DMS53 (cell line): ENCODE measurements at regions not wholly inside any gene's neighbourhood (a gene's known extent, or its start where the extent isn't known, plus 50 kb on each side); places are given as distances from the start of the nearest gene placed in this dataset.
"Not testable (repeated sequence)": the region's sequence is repeated elsewhere in the genome, so short reads cannot be mapped to it uniquely, and the experiment has no call there.

Source experiments
- DNase-seq: peaks from one replicate; lab custom pipeline; 2025; lab: John Stamatoyannopoulos, UW

- DNase-seq: no peak
Observed at GRCh38 chrX:118215346-118215745, 98.7 kb upstream of the KLHL13 start.

- DNase-seq: peak; percentile 23
Observed at GRCh38 chrX:118216087-118216486, 99.5 kb upstream of the KLHL13 start.

GRCh38 chrX:118216509-118216908 lies 99.9 kb upstream of the KLHL13 start:
- peak; percentile 56 for DNase-seq

- no peak for DNase-seq
Observed at GRCh38 chrX:118218079-118218478, 101.5 kb upstream of the KLHL13 start.

- no peak for DNase-seq
Observed at GRCh38 chrX:118218940-118219339, 102.3 kb upstream of the KLHL13 start.

- DNase-seq: no peak
Observed at GRCh38 chrX:118219866-118220265, 103.3 kb upstream of the KLHL13 start.

- no peak for DNase-seq
Observed at GRCh38 chrX:118220509-118220908, 103.9 kb upstream of the KLHL13 start.

- no peak for DNase-seq
Observed at GRCh38 chrX:118221270-118221669, 104.7 kb upstream of the KLHL13 start.

GRCh38 chrX:118221733-118222132 lies 105.1 kb upstream of the KLHL13 start:
- DNase-seq: no peak

- DNase-seq: no peak
Observed at GRCh38 chrX:118222421-118222820, 105.8 kb upstream of the KLHL13 start.

GRCh38 chrX:118225711-118226428 lies 109.3 kb upstream of the KLHL13 start:
- DNase-seq: peak; percentile 64

GRCh38 chrX:118228041-118228440 lies 111.4 kb upstream of the KLHL13 start:
- no peak for DNase-seq

- DNase-seq: no peak
Observed at GRCh38 chrX:118228456-118228855, 111.8 kb upstream of the KLHL13 start.

GRCh38 chrX:118231464-118231863 lies 114.4 kb upstream of the WDR44 start:
- no peak for DNase-seq

GRCh38 chrX:118239178-118239870 lies 106.6 kb upstream of the WDR44 start:
- DNase-seq: no peak

- no peak for DNase-seq
Observed at GRCh38 chrX:118239913-118240698, 105.8 kb upstream of the WDR44 start.

- not testable (repeated sequence) for DNase-seq
Observed at GRCh38 chrX:118246961-118247360, 98.9 kb upstream of the WDR44 start.

- no peak for DNase-seq
Observed at GRCh38 chrX:118249146-118249545, 96.8 kb upstream of the WDR44 start.

GRCh38 chrX:118250445-118250844 lies 95.5 kb upstream of the WDR44 start:
- DNase-seq: no peak

GRCh38 chrX:118251271-118251670 lies 94.6 kb upstream of the WDR44 start:
- no peak for DNase-seq

GRCh38 chrX:118252967-118253366 lies 92.9 kb upstream of the WDR44 start:
- no peak for DNase-seq

GRCh38 chrX:118254611-118255010 lies 91.3 kb upstream of the WDR44 start:
- peak; percentile 58 for DNase-seq

GRCh38 chrX:118255921-118256320 lies 90.0 kb upstream of the WDR44 start:
- no peak for DNase-seq
